ENCODE measurements at regions not wholly inside any gene's neighbourhood (a gene's known extent, or its start where the extent isn't known, plus 50 kb on each side); places are given as distances from the start of the nearest gene placed in this dataset.

DNA sequence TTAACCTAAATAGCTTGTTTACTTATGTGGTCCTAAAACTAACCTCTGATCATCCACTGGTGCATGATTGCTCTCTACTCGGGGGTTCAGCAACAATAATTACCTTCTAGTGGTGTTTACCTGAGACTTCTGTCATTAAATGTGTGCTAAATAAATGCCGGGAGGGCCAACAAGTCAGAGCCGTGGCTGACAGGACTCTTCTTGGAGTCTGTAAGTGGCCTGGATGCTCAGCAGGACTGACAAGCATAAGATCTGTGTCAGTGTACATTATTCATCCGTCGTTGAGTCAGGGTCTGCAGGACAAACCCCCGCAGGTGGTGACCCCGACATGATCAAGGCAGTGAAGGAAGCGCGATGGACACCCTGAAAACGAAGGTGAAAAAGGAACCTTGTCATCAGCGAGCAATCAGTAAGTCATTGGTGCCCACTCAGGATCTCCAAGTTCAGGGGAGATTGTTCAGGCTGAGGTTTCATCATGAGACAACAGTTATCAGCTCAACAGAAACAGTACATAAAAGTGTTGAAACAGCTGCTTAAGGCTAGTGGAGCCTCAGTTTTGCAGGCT, 1466.9 kb downstream of the UQCRFS1 start:
- no peak overlapping the region for H3K27ac ChIP-seq (ENCODE audit: poor library complexity, severe bottlenecking)
- H3K36me3 ChIP-seq (ENCODE audit: low read depth): no peaks in the 10 kb centered on the region
- ATAC-seq (ENCODE audit: low read depth) (no peak), DNase-seq (ENCODE audit: low spot score) (peak; percentile 5)
- H3K4me1 ChIP-seq (ENCODE audit: insufficient read depth, poor library complexity, severe bottlenecking): no peaks in the 10 kb centered on the region
- TF ChIP-seq, protein P1, sequence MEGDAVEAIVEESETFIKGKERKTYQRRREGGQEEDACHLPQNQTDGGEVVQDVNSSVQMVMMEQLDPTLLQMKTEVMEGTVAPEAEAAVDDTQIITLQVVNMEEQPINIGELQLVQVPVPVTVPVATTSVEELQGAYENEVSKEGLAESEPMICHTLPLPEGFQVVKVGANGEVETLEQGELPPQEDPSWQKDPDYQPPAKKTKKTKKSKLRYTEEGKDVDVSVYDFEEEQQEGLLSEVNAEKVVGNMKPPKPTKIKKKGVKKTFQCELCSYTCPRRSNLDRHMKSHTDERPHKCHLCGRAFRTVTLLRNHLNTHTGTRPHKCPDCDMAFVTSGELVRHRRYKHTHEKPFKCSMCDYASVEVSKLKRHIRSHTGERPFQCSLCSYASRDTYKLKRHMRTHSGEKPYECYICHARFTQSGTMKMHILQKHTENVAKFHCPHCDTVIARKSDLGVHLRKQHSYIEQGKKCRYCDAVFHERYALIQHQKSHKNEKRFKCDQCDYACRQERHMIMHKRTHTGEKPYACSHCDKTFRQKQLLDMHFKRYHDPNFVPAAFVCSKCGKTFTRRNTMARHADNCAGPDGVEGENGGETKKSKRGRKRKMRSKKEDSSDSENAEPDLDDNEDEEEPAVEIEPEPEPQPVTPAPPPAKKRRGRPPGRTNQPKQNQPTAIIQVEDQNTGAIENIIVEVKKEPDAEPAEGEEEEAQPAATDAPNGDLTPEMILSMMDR (IDR thresholded peaks at IDR 0.05; ENCODE audit: poor library complexity, severe bottlenecking): no peak
- H3K9me3 ChIP-seq (ENCODE audit: severe bottlenecking): no peaks in the 10 kb centered on the region
- no peak overlapping the region for H3K4me3 ChIP-seq (ENCODE audit: severe bottlenecking)
- H3K27me3 ChIP-seq (ENCODE audit: insufficient read depth, poor library complexity, severe bottlenecking): no peaks in the 10 kb centered on the region

DNA sequence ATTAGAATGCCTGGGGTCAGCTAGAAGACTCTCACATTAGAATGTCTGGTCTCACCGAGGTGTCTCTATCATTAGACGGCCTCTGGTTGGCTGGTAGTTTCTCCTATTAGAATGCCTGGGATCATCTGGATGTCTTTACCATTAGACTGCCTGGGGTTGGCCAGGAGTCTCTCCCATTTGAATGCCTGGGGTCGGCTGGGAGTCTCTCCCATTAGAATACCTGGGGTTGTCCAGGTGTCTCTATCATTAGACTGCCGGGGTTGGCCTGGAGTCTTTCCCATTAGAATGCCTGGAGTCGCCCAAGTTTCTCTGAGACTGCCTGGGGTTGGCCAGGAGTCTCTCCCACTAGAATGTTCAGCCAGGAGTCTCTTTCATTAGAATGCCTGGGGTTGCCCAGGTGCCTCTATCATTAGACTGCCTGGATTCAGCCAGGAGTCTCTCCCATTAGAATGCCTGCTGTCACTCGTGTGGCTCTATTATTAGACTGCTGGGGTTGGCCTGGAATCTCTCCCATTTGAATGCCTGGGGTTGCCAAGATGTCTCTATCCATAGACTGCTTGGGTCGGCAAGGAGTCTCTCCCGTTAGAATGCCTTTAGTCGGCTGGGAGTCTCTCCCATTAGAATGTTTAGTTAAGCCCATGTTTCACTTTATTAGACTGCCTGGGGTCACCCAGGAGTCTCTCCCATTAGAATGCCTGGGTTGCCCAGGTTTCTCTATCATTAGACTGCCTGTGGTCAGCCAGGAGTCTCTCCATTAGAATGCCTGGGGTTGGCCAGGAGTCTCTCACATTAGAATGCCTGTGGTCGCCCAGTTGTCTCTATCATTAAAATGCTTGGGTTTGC, 1467.8 kb downstream of the UQCRFS1 start:
- ATAC-seq (ENCODE audit: low read depth) (no peak), DNase-seq (ENCODE audit: low spot score) (peak; percentile 26)
- Histone ChIP-seq H3K27me3 (ENCODE audit: insufficient read depth, poor library complexity, severe bottlenecking) (no peaks in the 10 kb centered on the region), H3K9me3 (ENCODE audit: severe bottlenecking) (no peaks in the 10 kb centered on the region), H3K4me3 (ENCODE audit: severe bottlenecking) (no peak overlapping the region), H3K4me1 (ENCODE audit: insufficient read depth, poor library complexity, severe bottlenecking) (no peaks in the 10 kb centered on the region), H3K27ac (ENCODE audit: poor library complexity, severe bottlenecking) (no peak overlapping the region), H3K36me3 (ENCODE audit: low read depth) (no peaks in the 10 kb centered on the region)
- TF ChIP-seq, protein P1 (IDR thresholded peaks at IDR 0.05; ENCODE audit: poor library complexity, severe bottlenecking): no peak

DNA sequence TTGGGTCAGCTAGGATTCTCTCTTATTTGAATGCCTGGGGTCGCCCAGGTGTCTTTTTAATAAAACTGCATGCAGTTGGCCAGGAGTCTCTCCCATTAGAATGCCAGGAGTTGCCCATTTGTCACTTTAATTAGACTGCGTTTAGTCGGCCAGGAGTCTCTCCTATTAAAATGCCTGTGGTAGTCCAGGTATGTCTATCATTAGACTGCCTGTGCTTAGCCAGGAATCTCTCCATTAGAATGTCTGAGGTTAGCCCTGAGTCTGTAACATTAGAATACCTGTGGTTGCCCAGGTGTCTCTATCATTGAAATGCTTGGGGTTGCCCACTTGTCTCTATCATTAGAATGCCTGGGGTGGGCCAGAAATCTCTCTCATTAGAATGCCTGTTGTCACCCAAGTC, 1470.9 kb downstream of the UQCRFS1 start:
- Histone ChIP-seq H3K27ac (ENCODE audit: poor library complexity, severe bottlenecking) (no peak overlapping the region), H3K4me3 (ENCODE audit: severe bottlenecking) (no peak overlapping the region), H3K27me3 (ENCODE audit: insufficient read depth, poor library complexity, severe bottlenecking) (no peaks in the 10 kb centered on the region), H3K4me1 (ENCODE audit: insufficient read depth, poor library complexity, severe bottlenecking) (no peaks in the 10 kb centered on the region), H3K36me3 (ENCODE audit: low read depth) (no peaks in the 10 kb centered on the region), H3K9me3 (ENCODE audit: severe bottlenecking) (no peaks in the 10 kb centered on the region)
- ATAC-seq (ENCODE audit: low read depth): no peak
- no peak for DNase-seq (ENCODE audit: low spot score)
- TF ChIP-seq, protein P1 (IDR thresholded peaks at IDR 0.05; ENCODE audit: poor library complexity, severe bottlenecking): no peak

DNA sequence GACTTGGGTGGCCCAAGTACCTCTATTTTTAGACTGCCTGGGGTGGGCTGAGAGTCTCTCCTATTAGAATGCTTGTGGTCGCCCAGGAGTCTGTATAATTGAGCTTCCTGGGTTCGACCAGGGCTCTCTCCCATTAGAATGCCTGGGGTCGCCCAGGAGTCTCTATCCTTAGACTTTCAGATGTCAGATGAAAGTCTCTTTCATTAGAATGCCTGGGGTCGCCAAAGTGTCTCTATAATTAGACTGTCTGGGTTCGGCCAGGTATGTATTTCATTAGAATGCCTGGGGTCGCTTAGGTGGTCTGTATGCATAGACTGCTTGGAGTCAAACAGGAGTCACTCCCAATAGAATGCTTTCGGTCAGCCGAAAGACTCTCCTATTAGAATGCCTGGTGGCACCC, 1471.7 kb downstream of the UQCRFS1 start:
- TF ChIP-seq, protein P1 (IDR thresholded peaks at IDR 0.05; ENCODE audit: poor library complexity, severe bottlenecking): no peak
- ATAC-seq (ENCODE audit: low read depth): no peak
- Histone ChIP-seq H3K9me3 (ENCODE audit: severe bottlenecking) (no peaks in the 10 kb centered on the region), H3K27me3 (ENCODE audit: insufficient read depth, poor library complexity, severe bottlenecking) (no peaks in the 10 kb centered on the region), H3K4me3 (ENCODE audit: severe bottlenecking) (no peak overlapping the region), H3K4me1 (ENCODE audit: insufficient read depth, poor library complexity, severe bottlenecking) (no peaks in the 10 kb centered on the region), H3K27ac (ENCODE audit: poor library complexity, severe bottlenecking) (no peak overlapping the region), H3K36me3 (ENCODE audit: low read depth) (no peaks in the 10 kb centered on the region)
- peak; percentile 8 for DNase-seq (ENCODE audit: low spot score)

DNA sequence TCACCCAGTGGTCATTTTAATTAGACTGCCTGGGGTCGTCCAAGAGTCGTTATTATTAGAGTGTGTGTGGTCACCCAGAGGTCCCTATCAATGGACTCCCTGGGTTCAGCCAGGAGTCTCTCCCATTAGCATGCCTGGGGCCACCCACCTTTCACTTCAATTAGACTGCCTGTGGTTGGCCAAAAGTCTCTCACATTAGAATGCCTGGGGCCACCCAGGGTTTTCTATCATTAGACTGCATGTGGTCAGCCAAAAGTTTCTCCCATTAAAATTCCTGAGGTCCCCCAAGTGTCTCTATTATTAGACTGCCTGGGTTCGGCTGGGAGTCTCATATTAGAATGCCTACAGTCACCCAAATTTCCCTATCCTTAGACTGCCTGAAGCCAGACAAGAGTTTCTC, 1472.6 kb downstream of the UQCRFS1 start:
- Histone ChIP-seq H3K36me3 (ENCODE audit: low read depth) (no peaks in the 10 kb centered on the region), H3K4me3 (ENCODE audit: severe bottlenecking) (no peak overlapping the region), H3K27ac (ENCODE audit: poor library complexity, severe bottlenecking) (no peak overlapping the region), H3K4me1 (ENCODE audit: insufficient read depth, poor library complexity, severe bottlenecking) (no peaks in the 10 kb centered on the region), H3K9me3 (ENCODE audit: severe bottlenecking) (no peaks in the 10 kb centered on the region), H3K27me3 (ENCODE audit: insufficient read depth, poor library complexity, severe bottlenecking) (no peaks in the 10 kb centered on the region)
- TF ChIP-seq, protein P1 (IDR thresholded peaks at IDR 0.05; ENCODE audit: poor library complexity, severe bottlenecking): no peak
- no peak for ATAC-seq (ENCODE audit: low read depth)
- DNase-seq (ENCODE audit: low spot score): no peak
